ENCODE measurements at regions not wholly inside any gene's neighbourhood (a gene's known extent, or its start where the extent isn't known, plus 50 kb on each side); places are given as distances from the start of the nearest gene placed in this dataset.
"Not testable (repeated sequence)": the region's sequence is repeated elsewhere in the genome, so short reads cannot be mapped to it uniquely, and the experiment has no call there.

GRCh38 chr20:25865715-25866656 is 169.3 kb upstream of the ZNF337 start:
- DNase-seq (ENCODE audit: low read depth in 2 of 2, low spot score in 1 of 2): peak in 1 of 2 donors; percentile 50

DNA sequence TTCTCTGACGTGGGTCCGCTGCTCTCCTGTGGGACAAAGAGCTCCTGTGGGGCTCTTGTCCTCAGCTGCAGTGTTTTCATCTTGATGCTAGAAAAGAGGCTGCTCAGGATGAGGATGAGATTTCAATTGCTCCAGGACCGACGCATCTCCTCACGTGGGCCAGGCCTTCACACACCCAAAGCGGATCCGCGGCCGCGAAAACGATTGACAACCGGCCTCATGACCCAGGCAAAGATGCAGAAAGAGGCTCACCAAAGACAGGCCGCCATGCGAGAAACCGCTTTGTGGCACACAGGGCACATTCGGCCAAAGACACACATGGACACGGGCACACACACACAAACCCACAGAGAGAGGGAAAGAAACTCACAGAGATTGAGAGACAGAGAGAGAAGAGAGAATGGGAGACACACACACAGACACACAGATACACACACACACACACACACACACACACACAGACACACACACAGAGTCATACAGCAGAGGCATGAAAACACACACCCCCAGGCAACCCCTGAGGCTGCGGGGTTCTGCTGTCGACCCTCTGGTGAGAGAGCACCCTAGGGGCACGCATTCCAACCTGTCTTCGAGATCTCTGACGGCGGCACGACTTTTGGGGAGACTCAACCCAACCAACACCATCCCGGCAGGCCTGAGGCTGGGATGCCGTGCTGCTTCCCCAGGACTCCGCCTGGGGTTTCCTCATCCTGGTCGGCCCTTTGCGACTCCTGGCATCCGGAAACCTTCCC is 168.5 kb upstream of the ZNF337 start:
- DNase-seq (ENCODE audit: low read depth in 2 of 2, low spot score in 1 of 2): not testable (repeated sequence)

GRCh38 chr20:25864326-25864962 is 167.8 kb upstream of the ZNF337 start:
- no peak for DNase-seq (ENCODE audit: low read depth in 2 of 2, low spot score in 1 of 2)

- DNase-seq (ENCODE audit: low read depth in 2 of 2, low spot score in 1 of 2): no peak
Measured at GRCh38 chr20:25863536-25864325, 167.1 kb upstream of the ZNF337 start.

GRCh38 chr20:25862967-25863530 is 166.4 kb upstream of the ZNF337 start:
- peak; percentile 56 to 64 for DNase-seq (ENCODE audit: low read depth in 2 of 2, low spot score in 1 of 2)

GRCh38 chr20:25860531-25861150 is 164.0 kb upstream of the ZNF337 start:
- DNase-seq (ENCODE audit: low read depth in 2 of 2, low spot score in 1 of 2): no peak

- peak in 1 of 2 donors; percentile 65 for DNase-seq (ENCODE audit: low read depth in 2 of 2, low spot score in 1 of 2)
Measured at GRCh38 chr20:25859649-25860530, 163.2 kb upstream of the ZNF337 start.

DNA sequence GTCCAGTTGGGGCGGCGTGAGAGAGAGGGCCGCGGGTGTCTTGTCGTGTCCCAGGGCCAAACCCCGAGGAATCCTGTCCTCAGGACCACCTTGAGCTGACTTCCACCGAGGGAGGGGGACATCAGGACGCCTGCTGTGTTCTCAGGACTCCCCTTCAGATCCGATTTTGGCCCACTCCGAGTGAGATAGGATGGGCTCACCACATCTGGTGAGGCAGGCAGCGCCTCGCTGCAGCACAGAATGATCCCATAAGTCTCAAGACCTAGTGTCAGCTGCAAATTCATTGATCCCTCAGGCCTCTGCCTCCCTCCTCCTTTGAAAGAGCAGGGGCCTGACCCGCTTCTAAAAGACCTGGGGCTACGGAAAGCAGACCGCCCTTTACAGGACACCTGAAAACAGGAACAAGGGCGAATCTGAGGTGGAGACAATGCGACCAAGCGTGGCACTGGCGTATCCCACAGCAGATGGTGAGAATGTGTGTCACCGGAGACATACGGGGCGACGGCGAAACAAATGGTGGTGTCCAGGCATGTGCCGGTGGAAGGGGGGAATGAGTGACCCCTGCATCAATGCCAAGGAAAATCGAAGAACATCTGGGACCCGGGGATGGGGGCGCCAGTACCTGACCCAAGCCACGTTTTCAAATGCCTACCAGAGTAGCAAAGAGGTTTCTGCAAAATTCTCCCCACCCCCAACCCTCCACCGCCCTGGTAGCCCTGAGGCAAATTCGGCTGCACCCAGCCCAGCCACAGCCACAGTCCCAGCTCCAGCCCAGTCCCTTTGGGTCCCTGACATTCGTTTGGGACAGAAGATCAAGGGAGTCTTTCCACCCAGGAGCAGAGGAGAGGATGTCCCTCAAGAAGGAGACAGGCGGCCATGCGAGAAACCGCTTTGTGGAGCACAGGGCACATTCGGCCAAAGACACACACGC is 162.1 kb upstream of the ZNF337 start:
- no peak for DNase-seq (ENCODE audit: low read depth in 2 of 2, low spot score in 1 of 2)

GRCh38 chr20:25857091-25857788 is 160.6 kb upstream of the ZNF337 start:
- DNase-seq (ENCODE audit: low read depth in 2 of 2, low spot score in 1 of 2): not testable (repeated sequence)

DNA sequence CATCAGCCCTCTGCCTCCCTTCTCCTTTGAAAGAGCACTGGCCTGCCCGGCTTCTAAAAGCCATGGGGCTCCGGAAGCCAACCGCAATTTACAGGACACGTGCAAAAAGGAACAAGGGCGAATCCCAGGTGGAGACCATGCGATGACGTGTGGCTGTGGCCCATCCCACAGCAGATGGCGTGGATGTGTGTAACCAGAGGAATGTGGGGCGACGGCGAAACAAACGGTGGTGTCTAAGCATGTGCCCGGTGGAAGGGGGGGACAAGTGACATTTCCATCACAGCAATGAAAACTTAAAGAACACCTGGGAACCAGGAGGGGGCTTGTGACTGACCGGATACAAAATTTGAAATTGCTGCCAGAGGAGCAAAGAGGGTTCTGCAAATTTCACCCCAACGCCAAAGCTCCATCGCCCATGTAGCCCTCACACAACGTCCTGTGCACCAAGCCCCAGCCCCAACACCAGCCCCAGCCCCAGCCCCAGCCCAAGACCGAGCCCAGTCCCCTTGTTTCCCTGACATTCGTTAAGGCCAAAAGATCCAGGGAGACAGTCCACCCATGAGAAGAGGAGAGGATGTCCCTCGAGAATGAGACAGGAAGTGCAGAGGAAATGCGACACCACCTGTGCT is 159.7 kb upstream of the ZNF337 start:
- DNase-seq (ENCODE audit: low read depth in 2 of 2, low spot score in 1 of 2): no peak

DNA sequence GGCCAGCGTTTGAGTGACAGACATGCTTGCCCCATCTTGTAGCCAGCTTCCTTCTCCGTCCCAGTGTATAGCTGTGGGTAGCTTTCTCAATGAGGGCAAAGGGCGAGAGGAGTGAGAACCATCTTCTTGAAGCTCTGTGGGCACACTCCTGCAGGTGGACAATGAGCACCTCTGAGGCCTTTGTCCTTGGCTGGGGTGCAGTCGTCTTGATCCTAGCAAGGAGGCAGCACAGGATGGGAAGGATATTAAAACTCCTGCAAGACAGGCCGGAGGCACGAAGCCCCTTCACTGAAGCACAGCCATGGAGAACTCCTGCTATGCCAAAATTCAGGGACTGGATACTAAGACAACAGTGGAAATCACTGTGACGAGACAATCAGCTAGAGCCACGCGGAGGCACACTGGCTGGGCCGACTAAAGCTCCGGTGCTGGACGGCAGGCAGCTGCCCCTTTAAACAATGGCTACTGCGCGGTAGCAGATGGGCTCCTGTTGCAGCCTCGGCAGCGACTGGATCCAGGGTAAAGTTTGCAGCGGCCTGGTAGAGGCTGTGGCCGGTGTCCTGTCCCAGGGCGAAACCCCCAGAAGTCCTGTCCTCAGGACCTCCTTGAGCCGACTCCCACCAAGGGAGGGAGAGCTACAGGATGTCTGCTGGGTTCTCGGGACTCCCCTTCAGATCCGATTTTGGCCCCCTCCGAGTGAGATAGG is 159.0 kb upstream of the ZNF337 start:
- not testable (repeated sequence) for DNase-seq (ENCODE audit: low read depth in 2 of 2, low spot score in 1 of 2)

DNA sequence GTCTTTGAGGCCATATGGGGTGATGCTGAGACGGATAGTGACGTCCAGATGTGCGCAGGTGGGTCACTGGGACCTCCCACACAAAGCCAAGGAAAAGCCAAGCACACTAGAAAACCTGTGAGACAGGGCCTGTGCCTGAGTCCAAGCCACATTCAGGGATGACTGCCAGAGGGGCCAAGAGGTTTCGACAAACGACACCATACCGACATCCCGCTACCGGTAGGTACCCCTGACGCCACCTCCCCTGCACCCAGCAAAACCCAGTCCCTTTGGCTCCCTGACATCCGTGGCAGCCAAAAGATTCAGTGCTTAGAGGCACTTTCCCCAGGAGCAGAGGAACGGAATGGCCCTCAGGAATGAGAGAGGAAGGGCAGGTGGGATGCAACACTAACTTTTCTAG is 158.0 kb upstream of the ZNF337 start:
- DNase-seq (ENCODE audit: low read depth in 2 of 2, low spot score in 1 of 2): not testable (repeated sequence)

- DNase-seq (ENCODE audit: low read depth in 2 of 2, low spot score in 1 of 2): peak; percentile 54 to 78
Measured at GRCh38 chr20:25853718-25854388, 157.2 kb upstream of the ZNF337 start.

GRCh38 chr20:25852968-25853717 is 156.5 kb upstream of the ZNF337 start:
- DNase-seq (ENCODE audit: low read depth in 2 of 2, low spot score in 1 of 2): not testable (repeated sequence)

GRCh38 chr20:25850133-25850532 is 153.5 kb upstream of the ZNF337 start:
- not testable (repeated sequence) for DNase-seq (ENCODE audit: low read depth in 2 of 2, low spot score in 1 of 2)

Measured in stimulated activated CD8-positive, alpha-beta memory T cell treated with anti-CD3 and anti-CD28 coated beads, Interleukin-4, amount 100 ng/mL, for 1 hour (primary cell).